Spleen (tissue), 7 donors: ENCODE measurements at regions not wholly inside any gene's neighbourhood (a gene's known extent, or its start where the extent isn't known, plus 50 kb on each side); places are given as distances from the start of the nearest gene placed in this dataset.

Source experiments
- POLR2A ChIP-seq, 3 donors: fragments of 450-650 bp; IDR thresholded peaks; one replicate each; pipeline ENCODE4 v1.5.1; 2017; ENCODE audit warnings: antibody characterized with exemption in 3 of 3, mild to moderate bottlenecking in 1 of 3
- POLR2AphosphoS5 ChIP-seq, 3 donors: sonication (generic); formaldehyde crosslinking; IDR thresholded peaks; one replicate each; pipeline ENCODE4 v1.5.1; 2017; ENCODE audit warnings: antibody characterized with exemption in 3 of 3
- TF ChIP-seq, protein P1 (sequence below), 11 experiments: fragments of 200-600 bp in 7 of 11; fragments of 450-650 bp in 4 of 11; sonication (generic) in 4 of 11; IDR thresholded peaks in 8 of 11; conservative IDR thresholded peaks in 3 of 11; 1 replicate in 7 of 11; 2 replicates in 4 of 11; pipeline versions ENCODE4 v1.4.0 to v1.8.0; 2016 to 2021; ENCODE audit warnings: antibody characterized with exemption in 11 of 11, inconsistent platforms in 4 of 11, mild to moderate bottlenecking in 1 of 11
- donor health status: DM: no; HTN: no; CAD: no; lungs with moderate emphysema.
- donor health status: DM: no; HTN: no; CAD: no.
- donor health status: DM: no; HTN: no; CAD: no.

DNA sequence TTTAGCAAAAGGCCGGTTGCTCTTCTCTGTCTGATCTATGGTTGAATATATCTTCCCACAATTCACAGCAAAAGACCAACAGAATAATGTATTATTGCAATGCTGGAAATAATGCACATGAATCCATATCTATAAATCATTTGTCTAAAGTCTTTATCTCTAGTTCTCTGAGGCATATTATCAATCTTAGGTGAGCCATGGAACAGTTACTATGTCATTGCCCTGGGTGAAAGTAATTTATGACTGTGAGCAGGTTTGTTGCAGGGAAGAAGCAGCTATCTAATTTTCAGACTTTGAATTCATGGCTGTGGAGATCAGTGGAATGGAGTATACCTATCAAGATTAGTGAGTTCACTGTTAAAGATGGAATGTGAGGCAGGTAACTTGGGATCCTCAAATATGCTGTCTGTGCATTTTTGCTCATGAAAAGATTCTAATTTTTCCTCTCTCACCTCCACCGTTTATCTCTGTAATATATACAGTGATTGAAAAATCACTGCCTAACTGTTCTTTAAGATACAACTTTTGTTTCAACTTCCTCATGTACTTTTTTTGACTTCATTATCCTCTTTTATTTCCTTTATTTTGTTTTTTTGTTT is 256.8 kb upstream of the ARSJ start:
- TF ChIP-seq, protein P1, sequence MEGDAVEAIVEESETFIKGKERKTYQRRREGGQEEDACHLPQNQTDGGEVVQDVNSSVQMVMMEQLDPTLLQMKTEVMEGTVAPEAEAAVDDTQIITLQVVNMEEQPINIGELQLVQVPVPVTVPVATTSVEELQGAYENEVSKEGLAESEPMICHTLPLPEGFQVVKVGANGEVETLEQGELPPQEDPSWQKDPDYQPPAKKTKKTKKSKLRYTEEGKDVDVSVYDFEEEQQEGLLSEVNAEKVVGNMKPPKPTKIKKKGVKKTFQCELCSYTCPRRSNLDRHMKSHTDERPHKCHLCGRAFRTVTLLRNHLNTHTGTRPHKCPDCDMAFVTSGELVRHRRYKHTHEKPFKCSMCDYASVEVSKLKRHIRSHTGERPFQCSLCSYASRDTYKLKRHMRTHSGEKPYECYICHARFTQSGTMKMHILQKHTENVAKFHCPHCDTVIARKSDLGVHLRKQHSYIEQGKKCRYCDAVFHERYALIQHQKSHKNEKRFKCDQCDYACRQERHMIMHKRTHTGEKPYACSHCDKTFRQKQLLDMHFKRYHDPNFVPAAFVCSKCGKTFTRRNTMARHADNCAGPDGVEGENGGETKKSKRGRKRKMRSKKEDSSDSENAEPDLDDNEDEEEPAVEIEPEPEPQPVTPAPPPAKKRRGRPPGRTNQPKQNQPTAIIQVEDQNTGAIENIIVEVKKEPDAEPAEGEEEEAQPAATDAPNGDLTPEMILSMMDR (IDR thresholded peaks at IDR 0.05 in 8 of 11, conservative IDR thresholded peaks at IDR 0.05 in 3 of 11), result no peak
- TF ChIP-seq POLR2A (IDR thresholded peaks at IDR 0.05), result no peak
- no peak for TF ChIP-seq POLR2AphosphoS5 (IDR thresholded peaks at IDR 0.05)
